GM18505 (cell line): ENCODE measurements at regions not wholly inside any gene's neighbourhood (a gene's known extent, or its start where the extent isn't known, plus 50 kb on each side); places are given as distances from the start of the nearest gene placed in this dataset.

Experiments used
- ATAC-seq: cut with Tn5 transposase; IDR thresholded peaks from one replicate; pipeline ENCODE4 v1.9.1; 2021; ENCODE audit not compliant: unreplicated experiment
- POLR2A ChIP-seq: IDR thresholded peaks from 4 replicates; pipeline ENCODE4 v1.6.1; 2011; ENCODE audit warnings: borderline replicate concordance; ENCODE audit not compliant: insufficient read depth, insufficient read length; ENCODE audit errors: extremely low read depth

GRCh38 chr5:88594441-88594840 is 288.5 kb downstream of the MEF2C start:
- no peak for ATAC-seq
- no peak for TF ChIP-seq POLR2A

- ATAC-seq: no peak
Measured at GRCh38 chr5:88588609-88589008, 294.4 kb downstream of the MEF2C start.

GRCh38 chr5:88583471-88583870 is 299.5 kb downstream of the MEF2C start:
- ATAC-seq: no peak
- TF ChIP-seq POLR2A: no peak

More at GRCh38 chr5:88588609-88589008, 294.4 kb downstream of the MEF2C start:
- no peak for TF ChIP-seq POLR2A

GRCh38 chr5:88558366-88558765 is 289.7 kb upstream of the TMEM161B start:
- TF ChIP-seq POLR2A: no peak
- ATAC-seq: no peak

- ATAC-seq: no peak
Measured at GRCh38 chr5:88557881-88558280, 289.2 kb upstream of the TMEM161B start.

GRCh38 chr5:88557131-88557530 is 288.5 kb upstream of the TMEM161B start:
- TF ChIP-seq POLR2A: no peak
- ATAC-seq: no peak

More at GRCh38 chr5:88557881-88558280, 289.2 kb upstream of the TMEM161B start:
- TF ChIP-seq POLR2A: no peak

GRCh38 chr5:88556406-88556805 is 287.8 kb upstream of the TMEM161B start:
- no peak for TF ChIP-seq POLR2A

GRCh38 chr5:88555674-88556073 is 287.0 kb upstream of the TMEM161B start:
- no peak for TF ChIP-seq POLR2A
- no peak for ATAC-seq

More at GRCh38 chr5:88556406-88556805, 287.8 kb upstream of the TMEM161B start:
- no peak for ATAC-seq

- no peak for TF ChIP-seq POLR2A
- ATAC-seq: no peak
Measured at GRCh38 chr5:88553986-88554385, 285.3 kb upstream of the TMEM161B start.

GRCh38 chr5:88553136-88553875 is 284.7 kb upstream of the TMEM161B start:
- TF ChIP-seq POLR2A: no peak
- no peak for ATAC-seq

- no peak for TF ChIP-seq POLR2A
- ATAC-seq: no peak
Measured at GRCh38 chr5:88552426-88552825, 283.8 kb upstream of the TMEM161B start.

GRCh38 chr5:88551724-88552345 is 283.2 kb upstream of the TMEM161B start:
- no peak for ATAC-seq
- no peak for TF ChIP-seq POLR2A

- ATAC-seq: no peak
- no peak for TF ChIP-seq POLR2A
Measured at GRCh38 chr5:88550736-88551135, 282.1 kb upstream of the TMEM161B start.
